Activated CD8-positive, alpha-beta memory T cell treated with anti-CD3 and anti-CD28 coated beads, Interleukin-2, amount 50 U/mL, for 24 hours (primary cell): ENCODE measurements at regions not wholly inside any gene's neighbourhood (a gene's known extent, or its start where the extent isn't known, plus 50 kb on each side); places are given as distances from the start of the nearest gene placed in this dataset.
"Not testable (repeated sequence)": the region's sequence is repeated elsewhere in the genome, so short reads cannot be mapped to it uniquely, and the experiment has no call there.

Experiments used
- DNase-seq: peaks from one replicate; pipeline ENCODE4 v3.0.0-alpha.2; 2020; ENCODE audit errors: extremely low read depth

- DNase-seq = not testable (repeated sequence)
Measured at GRCh38 chr1:146326863-146327262, 98.0 kb upstream of the NOTCH2NLA start.

- not testable (repeated sequence) for DNase-seq
Measured at GRCh38 chr1:146324463-146324862, 95.6 kb upstream of the NOTCH2NLA start.

GRCh38 chr1:146323302-146323701, 94.5 kb upstream of the NOTCH2NLA start:
- DNase-seq = not testable (repeated sequence)

- not testable (repeated sequence) for DNase-seq
Measured at GRCh38 chr1:146322893-146323292, 94.1 kb upstream of the NOTCH2NLA start.

- DNase-seq = not testable (repeated sequence)
Measured at GRCh38 chr1:146318715-146319114, 89.9 kb upstream of the NOTCH2NLA start.

- not testable (repeated sequence) for DNase-seq
Measured at GRCh38 chr1:146317785-146318184, 89.0 kb upstream of the NOTCH2NLA start.

- DNase-seq = not testable (repeated sequence)
Measured at GRCh38 chr1:146314449-146315246, 85.8 kb upstream of the NOTCH2NLA start.

- DNase-seq = not testable (repeated sequence)
Measured at GRCh38 chr1:146310579-146310978, 81.8 kb upstream of the NOTCH2NLA start.

- DNase-seq = not testable (repeated sequence)
Measured at GRCh38 chr1:146309427-146309826, 80.6 kb upstream of the NOTCH2NLA start.

GRCh38 chr1:146308892-146309291, 80.1 kb upstream of the NOTCH2NLA start:
- DNase-seq = not testable (repeated sequence)

- not testable (repeated sequence) for DNase-seq
Measured at GRCh38 chr1:146308152-146308551, 79.3 kb upstream of the NOTCH2NLA start.

GRCh38 chr1:146307632-146308031, 78.8 kb upstream of the NOTCH2NLA start:
- DNase-seq = not testable (repeated sequence)

GRCh38 chr1:146306651-146307050, 77.8 kb upstream of the NOTCH2NLA start:
- not testable (repeated sequence) for DNase-seq

GRCh38 chr1:146305442-146305841, 76.6 kb upstream of the NOTCH2NLA start:
- DNase-seq = not testable (repeated sequence)

- DNase-seq = not testable (repeated sequence)
Measured at GRCh38 chr1:146298575-146298897, 69.7 kb upstream of the NOTCH2NLA start.

GRCh38 chr1:146297781-146298574, 69.2 kb upstream of the NOTCH2NLA start:
- not testable (repeated sequence) for DNase-seq

GRCh38 chr1:146292940-146293936, 64.4 kb upstream of the NOTCH2NLA start:
- not testable (repeated sequence) for DNase-seq

GRCh38 chr1:146292424-146292823, 63.6 kb upstream of the NOTCH2NLA start:
- DNase-seq = not testable (repeated sequence)

GRCh38 chr1:146287881-146288280, 59.1 kb upstream of the NOTCH2NLA start:
- DNase-seq = not testable (repeated sequence)

GRCh38 chr1:146284760-146285159, 55.9 kb upstream of the NOTCH2NLA start:
- not testable (repeated sequence) for DNase-seq

GRCh38 chr1:146283527-146283880, 54.7 kb upstream of the NOTCH2NLA start:
- not testable (repeated sequence) for DNase-seq
